HCT116 (cell line): ENCODE measurements at regions not wholly inside any gene's neighbourhood (a gene's known extent, or its start where the extent isn't known, plus 50 kb on each side); places are given as distances from the start of the nearest gene placed in this dataset.

Experiments
- ATAC-seq: fragments of 200-7000 bp; cut with Tn5 transposase; 2 replicates; pipeline ENCODE4 v1.9.1; 2020; ENCODE audit warnings: mild to moderate bottlenecking, moderate library complexity
- BruUV-seq: library from RNA; stranded (reverse); fragments of 400-500 nt; replicated peaks from 2 replicates; lab custom pipeline; 2021; lab: Mats Ljungman, UMichigan
- CTCF ChIA-PET: fragments of 300-600 bp; sonication (Branson Sonifier 250); formaldehyde crosslinking; loops from one replicate; lab custom pipeline; 2021; ENCODE audit warnings: antibody characterized with exemption; lab: Charles Lee
- POLR2A ChIA-PET: fragments of 300-600, 350-600 bp; sonication (Branson Sonifier 250); formaldehyde crosslinking; loops from one replicate; lab custom pipeline; 2021; ENCODE audit warnings: antibody characterized with exemption; lab: Charles Lee
- RAD21 ChIA-PET, 2 experiments: fragments of 300-600 bp; sonication (Branson Sonifier 250); formaldehyde crosslinking; loops; one replicate each; lab custom pipeline; 2023; ENCODE audit warnings: low total read pairs in 2 of 2; ENCODE audit not compliant: uncharacterized antibody in 2 of 2, unreplicated experiment in 2 of 2, low non-redundant PET in 1 of 2; lab: Charles Lee
- DNase-seq: peaks from one replicate; pipeline ENCODE4 v3.0.0-alpha.2; 2010; ENCODE audit warnings: low read depth, low spot score
- H2AFZ ChIP-seq: fragments of 200-600 bp; shearing (Covaris generic), sonication (generic); 2 replicates; pipeline ENCODE4 v1.6.1; 2017; ENCODE audit warnings: low read depth, mixed run types, mixed read lengths, antibody characterized with exemption, low read length; ENCODE audit not compliant: poor library complexity, severe bottlenecking
- H3K27ac ChIP-seq: 2 replicates; pipeline ENCODE4 v1.5.1; 2012; ENCODE audit warnings: low read depth, low read length
- H3K27me3 ChIP-seq: fragments of 200-600 bp; sonication (generic); 2 replicates; pipeline ENCODE4 v1.6.1; 2016; ENCODE audit warnings: mixed run types, low read length, mixed read lengths; ENCODE audit not compliant: insufficient read depth
- H3K36me3 ChIP-seq, 2 experiments: fragments of 200-500 bp in 1 of 2; fragments of 200-600 bp in 1 of 2; sonication (Bioruptor generic) in 1 of 2; sonication (generic) in 1 of 2; 2 replicates each; pipeline versions ENCODE4 v1.5.1 to v1.6.1; 2014 to 2016; ENCODE audit warnings: low read length in 2 of 2, inconsistent platforms in 1 of 2, mixed read lengths in 1 of 2, mixed run types in 1 of 2; ENCODE audit not compliant: insufficient read depth in 2 of 2, control insufficient read depth in 1 of 2
- H3K4me1 ChIP-seq, 2 experiments: fragments of 200-600 bp in 1 of 2; sonication (generic) in 1 of 2; 2 replicates each; pipeline versions ENCODE4 v1.5.1 to v1.6.1; 2012 to 2017; ENCODE audit warnings: low read length in 2 of 2, inconsistent platforms in 1 of 2, mild to moderate bottlenecking in 1 of 2, mixed read lengths in 1 of 2, mixed run types in 1 of 2, moderate library complexity in 1 of 2; ENCODE audit not compliant: insufficient read depth in 2 of 2, control insufficient read depth in 1 of 2
- H3K4me2 ChIP-seq: fragments of 200-600 bp; sonication (generic); 2 replicates; pipeline ENCODE4 v1.6.1; 2017; ENCODE audit warnings: mixed run types, low read length, mixed read lengths
- H3K4me3 ChIP-seq, 2 experiments: fragments of 200-600 bp in 1 of 2; sonication (generic) in 1 of 2; replicated peaks in 1 of 2; 2 replicates each; pipeline ENCODE4 v1.5.1; 2011 to 2016; ENCODE audit warnings: low read length in 2 of 2, control low read depth in 1 of 2, low read depth in 1 of 2, mild to moderate bottlenecking in 1 of 2, mixed read lengths in 1 of 2, mixed run types in 1 of 2
- H3K79me2 ChIP-seq: fragments of 200-600 bp; sonication (generic); 2 replicates; pipeline ENCODE4 v1.6.1; 2017; ENCODE audit warnings: mild to moderate bottlenecking, mixed run types, low read length, moderate library complexity, mixed read lengths; ENCODE audit not compliant: insufficient read depth
- H3K9ac ChIP-seq: fragments of 200-600 bp; sonication (generic); 2 replicates; pipeline ENCODE4 v1.6.1; 2016; ENCODE audit warnings: low read length, mixed read lengths
- H3K9me2 ChIP-seq: fragments of 200-600 bp; sonication (generic), shearing (Covaris generic); 2 replicates; pipeline ENCODE4 v1.6.1; 2017; ENCODE audit warnings: mixed run types, mild to moderate bottlenecking, moderate library complexity; ENCODE audit not compliant: insufficient read depth
- H3K9me3 ChIP-seq, 2 experiments: fragments of 200-500 bp in 1 of 2; fragments of 200-600 bp in 1 of 2; sonication (Bioruptor generic) in 1 of 2; sonication (generic) in 1 of 2; 2 replicates each; pipeline ENCODE4 v1.6.1; 2014 to 2017; ENCODE audit warnings: low read length in 2 of 2, mixed read lengths in 2 of 2, inconsistent platforms in 1 of 2, low read depth in 1 of 2, mild to moderate bottlenecking in 1 of 2, mixed run types in 1 of 2, moderate library complexity in 1 of 2; ENCODE audit not compliant: control insufficient read depth in 1 of 2, insufficient read depth in 1 of 2
- H4K20me1 ChIP-seq: fragments of 200-600 bp; sonication (generic), shearing (Covaris generic); 2 replicates; pipeline ENCODE4 v1.6.1; 2017; ENCODE audit warnings: mixed run types, mild to moderate bottlenecking, moderate library complexity; ENCODE audit not compliant: insufficient read depth
- ATF3 ChIP-seq: IDR thresholded peaks from 2 replicates; pipeline ENCODE4 v1.6.1; 2012
- CBX3 ChIP-seq: IDR thresholded peaks from 2 replicates; pipeline ENCODE4 v1.6.1; 2012; ENCODE audit warnings: low read depth
- EGR1 ChIP-seq: IDR thresholded peaks from 2 replicates; pipeline ENCODE4 v1.6.1; 2012; ENCODE audit warnings: low read depth
- EZH2 ChIP-seq: fragments of 200-600 bp; sonication (generic); IDR thresholded peaks from 2 replicates; pipeline ENCODE4 v1.6.1; 2017; ENCODE audit warnings: antibody characterized with exemption, mixed run types
- FOSL1 ChIP-seq: IDR thresholded peaks from 2 replicates; pipeline ENCODE4 v1.6.1; 2012; ENCODE audit warnings: low read depth
- MAX ChIP-seq: IDR thresholded peaks from 2 replicates; pipeline ENCODE4 v1.6.1; 2012
- POLR2A ChIP-seq: IDR thresholded peaks from 2 replicates; pipeline ENCODE4 v1.7.0; 2011; ENCODE audit warnings: borderline replicate concordance; ENCODE audit not compliant: insufficient read depth, insufficient read length; ENCODE audit errors: extremely low read depth
- RAD21 ChIP-seq: IDR thresholded peaks from 2 replicates; pipeline ENCODE4 v1.6.1; 2012; ENCODE audit warnings: low read depth, mild to moderate bottlenecking
- REST ChIP-seq: IDR thresholded peaks from 2 replicates; pipeline ENCODE4 v1.6.1; 2012; ENCODE audit warnings: low read depth
- SIN3A ChIP-seq: IDR thresholded peaks from 2 replicates; pipeline ENCODE4 v1.6.1; 2012; ENCODE audit warnings: low read depth
- SP1 ChIP-seq: IDR thresholded peaks from 2 replicates; pipeline ENCODE4 v1.6.1; 2012; ENCODE audit warnings: low read depth
- SRF ChIP-seq: IDR thresholded peaks from 2 replicates; pipeline ENCODE4 v1.6.1; 2012; ENCODE audit warnings: low read depth
- ZBTB33 ChIP-seq: IDR thresholded peaks from 2 replicates; pipeline ENCODE4 v1.6.1; 2011; ENCODE audit warnings: mild to moderate bottlenecking, low read length, moderate library complexity; ENCODE audit not compliant: insufficient replicate concordance; ENCODE audit errors: extremely low read depth
- ZNF274 ChIP-seq: fragments of 200-500 bp; sonication (Bioruptor generic); IDR thresholded peaks from 2 replicates; pipeline ENCODE4 v1.6.1; 2014; ENCODE audit warnings: mild to moderate bottlenecking, low read depth, low read length, inconsistent platforms
- intact Hi-C: fragments of 100-400 bp; cut with micrococcal nuclease; formaldehyde crosslinking; loops from 2 replicates; pipeline ENCODE4 v1.10.0; 2022

- TF ChIP-seq ATF3: no peak
- no peak for TF ChIP-seq ZNF274
- no peak for TF ChIP-seq FOSL1
- TF ChIP-seq SP1: no peak
- TF ChIP-seq EZH2: no peak
- TF ChIP-seq SRF: no peak
- TF ChIP-seq ZBTB33: no peak
- no peak for TF ChIP-seq POLR2A
- TF ChIP-seq EGR1: no peak
- TF ChIP-seq, all 23 proteins: peak for 0
Observed at GRCh38 chr14:96980835-96981234, 183.7 kb downstream of the VRK1 start (continued).

- RAD21 ChIA-PET: no interaction called here
- no peaks in the 10 kb centered on the region for H3K36me3 ChIP-seq
- H3K4me2 ChIP-seq: no peak overlapping the region
- H3K4me1 ChIP-seq: no peaks in the 10 kb centered on the region
- no peaks in the 10 kb centered on the region for H3K79me2 ChIP-seq
- no peaks in the 10 kb centered on the region for H4K20me1 ChIP-seq
- CTCF ChIA-PET: no interaction called here
- no peak overlapping the region for H2AFZ ChIP-seq
- BruUV-seq: no TSS peak
- DNase-seq (no peak), ATAC-seq (no peak)
- H3K27me3 ChIP-seq: no peaks in the 10 kb centered on the region
- no peaks in the 10 kb centered on the region for H3K9me3 ChIP-seq
- intact Hi-C loops: no loop called here
- TF ChIP-seq RAD21 (no peak), SP1 (no peak), REST (no peak), SIN3A (no peak), CBX3 (no peak), FOSL1 (no peak), MAX (no peak)
- no peak overlapping the region for H3K4me3 ChIP-seq
- POLR2A ChIA-PET: no interaction called here
- no peak overlapping the region for H3K27ac ChIP-seq
- H3K9ac ChIP-seq: no peak overlapping the region
- no peaks in the 10 kb centered on the region for H3K9me2 ChIP-seq
Observed at GRCh38 chr14:96986256-96987085, 189.3 kb downstream of the VRK1 start.
